NAMALWA (cell line): ENCODE measurements at regions not wholly inside any gene's neighbourhood (a gene's known extent, or its start where the extent isn't known, plus 50 kb on each side); places are given as distances from the start of the nearest gene placed in this dataset.
A peak's percentile ranks its signal among the peaks of the same experiment; 100 is the strongest.

Experiments used
- DNase-seq: peaks from one replicate; pipeline ENCODE4 v3.0.0-alpha.2; 2015; ENCODE audit warnings: low spot score

DNA sequence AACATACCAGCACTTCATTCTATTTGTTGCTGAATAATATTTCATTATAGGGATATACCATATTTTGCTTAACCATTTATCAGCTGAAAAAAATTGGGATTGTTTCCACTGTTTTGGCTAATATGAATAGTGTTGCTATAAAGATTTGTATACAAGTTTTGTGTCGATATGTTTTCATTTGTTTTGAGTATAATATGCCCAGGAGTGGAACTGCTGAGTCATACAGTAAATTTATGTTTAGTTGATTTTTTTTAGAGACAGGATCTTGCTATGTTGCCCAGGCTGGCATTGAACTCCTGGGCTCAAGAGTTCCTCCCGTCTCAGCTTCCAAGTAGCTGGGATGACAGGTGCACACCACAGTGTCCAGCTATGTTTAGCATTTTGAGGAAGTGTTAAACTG lies 131.5 kb upstream of the TMCC3 start:
- no peak for DNase-seq

DNA sequence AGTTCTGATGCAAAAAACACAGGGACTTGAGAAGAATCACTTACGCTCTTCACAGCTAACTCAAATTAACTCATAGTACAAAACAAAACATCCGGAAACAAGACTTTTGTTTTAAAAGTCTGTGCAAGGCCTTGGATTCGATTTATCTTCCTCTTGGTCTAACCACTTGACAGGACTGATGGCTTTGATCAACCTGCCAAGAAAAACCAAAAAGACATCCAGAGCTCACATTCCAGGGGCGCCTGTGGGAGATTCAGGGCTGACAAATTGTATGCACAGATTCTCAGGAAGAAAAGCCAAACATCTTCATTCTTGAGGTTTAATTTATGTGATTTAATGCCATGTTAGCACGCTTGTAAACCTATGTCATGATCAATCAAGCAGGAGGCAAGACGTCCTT lies 129.1 kb upstream of the TMCC3 start:
- DNase-seq: no peak

DNA sequence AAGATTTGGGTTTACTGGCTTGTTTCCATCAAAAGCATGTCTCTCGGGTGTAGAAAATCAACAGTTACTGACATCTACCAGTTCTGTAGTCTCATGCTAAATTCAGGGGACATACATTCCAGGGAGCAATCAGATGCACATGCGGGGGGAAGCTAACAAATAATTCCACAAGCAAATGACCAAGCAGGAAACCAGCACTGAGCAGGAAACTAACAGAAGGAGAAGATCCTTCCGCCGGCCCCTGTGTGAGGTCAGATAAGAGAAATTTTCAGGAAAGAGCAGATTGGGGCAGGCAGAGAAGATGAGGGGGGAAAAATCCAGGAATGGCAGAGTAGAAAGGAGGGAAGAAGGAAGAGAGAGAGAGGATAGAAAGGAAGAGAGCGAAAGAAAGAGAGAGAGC lies 127.6 kb upstream of the TMCC3 start:
- no peak for DNase-seq

DNA sequence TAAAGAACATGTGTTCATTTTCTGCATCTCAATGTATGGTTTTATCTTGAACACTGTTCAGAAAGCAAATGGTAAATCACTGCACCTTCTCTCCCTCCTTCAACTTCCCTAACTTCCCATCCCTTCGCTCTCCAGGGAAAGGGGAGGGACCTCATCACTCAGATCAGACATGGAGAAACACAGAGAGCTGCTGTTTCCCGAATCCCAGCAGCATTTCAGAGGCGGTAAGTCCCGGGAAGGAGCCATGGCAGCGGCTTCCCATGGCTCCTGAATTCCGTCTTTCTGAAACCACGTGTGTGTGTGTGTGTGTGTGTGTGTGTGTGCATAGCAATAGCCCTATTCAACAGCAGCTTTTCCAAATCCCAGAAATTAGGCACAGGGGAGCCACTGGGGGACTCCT lies 125.4 kb upstream of the TMCC3 start:
- DNase-seq: no peak

DNA sequence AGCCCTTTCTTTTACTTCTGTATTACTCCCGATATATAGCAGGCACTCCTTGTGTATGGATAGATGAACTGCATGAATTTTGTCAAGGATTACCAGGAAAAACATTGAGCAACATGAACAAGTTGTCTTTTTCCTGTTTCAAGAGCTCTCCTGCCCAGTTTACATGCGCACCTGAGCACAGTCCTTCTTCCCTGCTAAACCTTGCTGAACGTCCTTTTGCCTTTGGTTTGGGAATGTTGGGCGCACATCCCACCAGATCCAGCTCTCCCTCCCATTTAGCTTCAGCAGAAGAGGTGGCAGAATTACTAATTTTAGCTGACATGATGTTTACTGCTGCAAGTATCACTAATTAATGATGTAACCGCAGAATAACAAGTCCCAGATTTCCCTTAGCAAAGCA lies 121.4 kb upstream of the TMCC3 start:
- DNase-seq: no peak

DNA sequence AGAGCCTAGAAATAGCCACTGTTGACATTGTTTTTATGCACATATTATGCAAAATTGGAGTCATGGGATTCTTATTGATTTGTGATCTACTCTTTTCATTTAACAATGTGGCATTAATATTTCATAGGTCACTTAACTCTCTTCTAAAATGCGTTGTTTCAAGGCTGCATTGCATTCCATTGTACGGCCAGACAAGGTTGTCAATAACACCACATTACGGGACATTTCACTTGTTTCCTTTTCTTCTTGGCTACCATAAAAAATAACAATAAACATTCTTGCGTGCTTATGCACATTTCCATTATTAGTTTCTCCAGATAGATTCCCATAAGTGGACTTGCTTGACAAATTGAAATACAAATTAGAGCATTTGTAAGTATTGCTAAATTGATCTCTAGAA lies 120.8 kb upstream of the TMCC3 start:
- DNase-seq: no peak

DNA sequence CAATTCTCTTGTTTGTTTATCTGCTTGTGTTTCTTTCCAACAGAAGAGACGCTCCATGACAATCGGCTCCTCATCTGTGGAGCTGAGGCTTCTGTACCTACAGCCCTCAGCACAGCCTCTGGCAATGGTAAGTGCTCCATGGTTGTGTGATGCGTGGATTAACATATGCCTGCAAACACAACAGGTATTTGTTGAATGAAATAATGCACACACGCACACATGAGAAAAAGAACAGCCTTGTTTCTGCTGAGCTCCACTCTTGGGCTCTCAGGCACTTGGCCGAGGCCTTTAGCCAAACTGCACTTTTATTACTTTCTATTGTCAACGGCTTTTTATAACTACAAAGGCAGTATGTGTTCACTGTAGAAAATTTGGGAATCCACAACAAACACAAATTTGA lies 120.4 kb upstream of the TMCC3 start:
- DNase-seq: no peak

DNA sequence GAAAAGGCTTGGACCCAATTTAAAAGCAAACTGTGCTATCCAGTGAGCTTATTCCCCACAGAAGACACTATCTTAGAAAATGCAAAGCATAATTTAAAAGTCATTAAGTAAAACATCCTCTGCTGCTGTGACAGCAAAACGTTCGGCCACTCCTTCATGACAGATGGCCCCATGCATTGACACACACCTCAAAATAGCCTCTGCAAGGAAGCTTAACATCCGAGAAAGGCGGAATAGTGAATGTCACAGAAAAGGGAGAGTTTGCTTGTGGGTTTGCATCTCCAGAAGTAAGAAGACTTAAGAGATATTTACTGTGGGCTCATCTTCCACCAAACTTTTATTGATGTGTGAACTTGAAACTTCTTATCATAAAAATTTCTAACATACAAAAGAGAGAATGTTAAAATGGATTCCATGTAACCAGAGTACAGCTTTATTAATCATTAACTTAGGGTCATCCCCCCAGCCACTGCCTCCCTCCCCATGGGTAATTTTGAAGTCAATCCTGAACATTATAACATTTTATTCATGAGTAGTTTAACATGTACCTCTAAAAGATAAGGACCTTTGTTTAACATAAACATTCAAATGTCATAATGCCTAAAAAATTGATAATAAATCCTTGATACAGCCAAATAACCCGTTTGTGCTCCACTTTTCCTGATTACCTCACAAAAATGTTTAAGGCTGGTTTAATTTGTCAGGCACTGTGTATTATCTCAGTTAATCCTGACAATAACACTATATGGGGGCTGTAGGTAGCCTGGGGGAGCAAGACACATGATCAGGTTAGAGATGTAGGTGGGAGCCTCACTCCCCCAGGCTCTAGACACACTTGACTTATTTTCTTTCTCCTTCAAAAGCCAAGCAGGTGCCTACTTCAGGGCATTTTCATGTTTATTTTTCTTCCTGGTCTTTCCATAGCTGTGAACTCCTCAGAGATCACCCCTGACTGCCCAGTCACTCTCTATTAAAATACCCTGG lies 119.7 kb upstream of the TMCC3 start:
- peak; percentile 46 for DNase-seq

DNA sequence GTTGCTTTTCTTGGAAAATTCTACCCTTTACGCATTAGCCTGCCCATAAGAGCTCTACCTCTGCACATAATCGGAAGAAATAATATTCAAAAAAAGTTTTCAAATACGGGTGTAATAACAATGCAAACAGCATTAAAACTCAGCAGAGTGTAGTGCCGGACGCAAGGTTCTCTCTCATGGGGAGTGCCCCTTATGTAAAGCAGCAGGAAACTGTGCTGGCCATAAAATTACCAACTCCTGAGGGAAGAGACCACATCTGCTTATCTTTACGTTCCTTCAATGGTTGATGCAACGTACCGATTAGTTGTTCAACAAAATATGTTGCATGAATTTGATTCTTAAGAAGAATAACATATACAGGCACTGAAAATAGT lies 118.7 kb upstream of the TMCC3 start:
- peak; percentile 78 for DNase-seq

DNA sequence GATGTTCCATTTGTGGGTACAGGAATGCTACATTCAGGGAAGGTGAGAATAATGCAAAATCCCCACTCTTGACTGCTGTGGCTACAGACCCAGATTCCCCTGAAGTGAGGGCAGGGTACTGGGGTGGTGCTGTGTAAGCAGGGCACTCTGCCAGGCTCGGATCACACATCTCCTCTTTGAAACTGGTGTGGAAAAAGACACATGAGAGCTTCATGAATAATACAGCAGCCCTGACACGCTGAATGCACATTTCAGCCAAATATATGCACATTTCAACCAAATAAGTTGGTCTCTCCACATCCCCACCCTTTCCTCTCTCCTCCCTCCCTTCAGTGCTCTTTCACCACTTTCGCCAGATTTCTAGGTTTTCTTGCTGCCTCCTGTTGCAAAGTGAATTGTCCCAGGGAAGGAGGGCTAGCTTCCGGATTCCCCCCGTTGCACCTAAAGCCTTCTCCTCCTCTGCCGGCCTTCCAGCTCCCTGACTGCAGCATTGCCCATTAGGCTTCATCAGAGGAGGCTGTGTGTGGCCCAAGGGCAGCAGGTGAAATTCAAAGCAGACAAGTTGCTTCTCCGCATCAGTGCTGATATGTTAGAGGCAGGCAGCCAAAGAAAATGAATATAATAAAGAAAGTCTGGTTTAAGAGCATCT lies 118.2 kb upstream of the TMCC3 start:
- peak; percentile 70 for DNase-seq

DNA sequence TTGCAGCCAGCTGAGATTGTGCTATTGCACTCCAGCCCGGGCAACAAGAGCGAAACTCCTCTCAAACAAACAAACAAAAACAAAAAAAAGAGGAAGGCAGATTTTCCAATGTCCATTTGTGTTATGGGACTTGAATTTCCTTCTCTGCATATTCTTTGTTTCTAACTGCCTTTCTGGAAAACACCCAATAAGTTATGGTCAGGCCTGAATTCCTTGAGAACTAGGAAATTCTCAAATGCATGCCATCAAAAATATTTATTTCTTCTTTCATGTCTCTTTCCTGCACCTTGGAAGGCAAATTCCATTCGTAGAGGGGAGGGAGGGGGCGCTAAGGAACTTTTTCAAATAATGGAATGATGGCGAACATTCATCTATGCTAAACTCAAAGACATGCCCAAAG lies 117.6 kb upstream of the TMCC3 start:
- DNase-seq: no peak

DNA sequence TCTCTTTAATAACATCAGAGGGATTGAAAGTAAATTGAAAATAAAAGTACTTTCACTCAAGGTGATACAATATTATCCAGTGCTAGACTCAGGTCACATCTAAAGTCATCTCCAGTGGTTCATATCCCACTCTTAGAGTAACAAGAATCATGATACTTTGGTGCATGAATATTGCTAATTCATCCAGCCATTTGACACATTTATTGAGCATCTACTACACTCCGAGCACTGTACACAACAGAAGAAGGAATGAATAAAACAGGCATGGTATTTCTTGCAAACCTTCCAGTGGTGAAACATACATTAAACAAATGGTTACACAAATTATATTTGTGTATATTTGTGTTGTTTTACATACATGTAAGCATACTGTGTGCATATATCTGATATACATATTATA lies 116.0 kb upstream of the TMCC3 start:
- no peak for DNase-seq

DNA sequence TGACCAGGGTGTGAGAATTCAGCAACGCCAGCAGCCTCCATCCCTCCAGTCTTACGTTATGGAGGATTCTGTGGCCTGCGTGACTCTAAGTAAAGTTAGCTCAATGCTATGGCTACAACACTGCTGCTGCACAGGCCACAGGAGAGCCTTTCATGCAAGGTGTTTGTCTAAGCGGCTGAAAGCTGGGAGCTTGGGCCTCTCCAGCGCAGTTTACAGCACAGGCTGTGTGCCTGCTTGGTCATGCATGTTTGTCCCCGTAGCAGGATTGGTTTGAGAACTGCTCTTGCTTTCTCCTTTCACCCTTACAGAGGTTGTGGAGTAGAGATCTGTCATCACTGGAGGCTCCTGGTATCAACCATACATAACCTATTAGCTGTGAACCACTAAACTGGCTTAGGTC lies 113.1 kb upstream of the TMCC3 start:
- no peak for DNase-seq

DNA sequence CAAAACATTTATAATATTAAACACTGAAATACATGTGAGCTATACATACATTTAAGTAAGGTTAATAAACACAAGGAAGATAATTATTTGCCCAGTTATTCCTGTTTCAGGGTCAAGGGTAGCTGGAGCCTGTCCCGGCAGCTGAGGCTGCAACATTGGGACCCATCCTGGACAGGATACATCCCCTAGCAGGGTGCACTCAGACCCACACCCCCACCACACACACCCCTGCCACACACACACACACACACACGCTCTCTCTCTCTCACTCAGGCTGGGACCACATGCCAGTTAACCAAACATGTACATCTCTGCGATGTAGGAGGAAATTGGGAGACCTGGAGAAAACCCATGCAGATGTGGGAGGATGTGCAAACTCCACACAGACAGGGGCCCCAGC lies 112.6 kb upstream of the TMCC3 start:
- no peak for DNase-seq

DNA sequence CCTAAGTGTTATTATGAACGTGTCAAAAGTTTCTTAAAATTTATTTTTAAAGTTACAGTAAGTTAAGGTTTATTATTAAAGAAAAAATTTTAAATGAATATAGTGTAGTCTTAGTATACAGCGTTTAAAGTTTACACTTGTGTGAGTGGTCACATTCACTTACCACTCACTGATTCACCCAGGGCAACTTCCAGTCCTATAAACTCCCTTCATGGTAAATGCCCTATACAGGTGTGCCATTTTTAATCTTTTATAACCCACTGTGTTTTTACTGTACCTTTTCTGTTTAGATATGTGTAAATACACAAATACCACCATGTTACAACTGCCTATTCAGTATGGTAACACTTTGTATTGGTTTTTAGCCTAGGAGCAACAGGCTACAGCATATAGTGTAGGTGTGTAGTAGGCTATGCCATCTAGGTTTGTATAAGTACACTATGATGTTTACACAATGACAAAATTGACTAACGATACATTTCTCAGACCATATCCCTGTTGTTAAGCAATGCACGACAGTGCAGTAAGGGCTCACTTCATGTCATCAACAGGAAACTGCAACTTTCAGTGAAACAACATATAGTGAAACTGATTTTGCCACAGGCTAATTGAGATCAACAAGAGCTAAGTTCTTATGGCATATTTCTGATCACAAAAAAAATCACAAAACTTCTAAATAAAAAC lies 112.0 kb upstream of the TMCC3 start:
- no peak for DNase-seq

DNA sequence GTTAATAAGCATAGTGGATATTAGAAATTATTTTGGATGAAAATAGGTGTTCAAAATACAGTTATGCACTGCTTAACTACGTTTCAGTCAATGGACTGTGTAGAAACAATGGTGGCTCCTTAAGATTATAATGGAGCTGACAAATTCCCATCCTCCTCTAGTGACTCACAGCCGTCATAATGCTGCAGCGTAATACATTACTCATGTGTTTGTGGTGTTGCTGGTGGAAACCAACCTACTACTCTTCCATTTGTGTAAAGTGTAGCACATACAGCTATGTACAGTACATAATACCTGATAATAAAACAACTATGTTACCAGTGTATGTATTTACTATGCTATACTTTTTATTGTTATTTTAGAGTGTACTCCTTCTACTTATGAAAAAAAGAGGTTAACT lies 111.2 kb upstream of the TMCC3 start:
- DNase-seq: no peak

DNA sequence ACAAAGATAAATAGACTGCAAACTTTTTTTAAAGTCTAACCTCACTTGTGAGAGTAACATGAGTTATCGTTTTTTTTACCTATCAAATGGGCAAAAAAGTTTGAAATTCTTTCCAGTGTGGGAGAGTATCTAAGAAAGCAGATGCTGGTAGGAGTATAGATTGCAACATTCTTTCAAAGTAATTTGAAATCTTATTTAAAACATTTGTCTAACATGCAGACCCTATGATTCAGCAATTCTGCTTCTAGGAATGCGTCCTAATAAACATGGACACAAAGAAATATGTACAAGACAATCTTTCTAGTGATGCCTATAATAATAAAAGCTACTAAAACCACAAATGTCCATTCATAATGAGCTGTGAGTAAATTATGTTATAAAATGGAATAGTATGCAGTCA lies 110.4 kb upstream of the TMCC3 start:
- no peak for DNase-seq

DNA sequence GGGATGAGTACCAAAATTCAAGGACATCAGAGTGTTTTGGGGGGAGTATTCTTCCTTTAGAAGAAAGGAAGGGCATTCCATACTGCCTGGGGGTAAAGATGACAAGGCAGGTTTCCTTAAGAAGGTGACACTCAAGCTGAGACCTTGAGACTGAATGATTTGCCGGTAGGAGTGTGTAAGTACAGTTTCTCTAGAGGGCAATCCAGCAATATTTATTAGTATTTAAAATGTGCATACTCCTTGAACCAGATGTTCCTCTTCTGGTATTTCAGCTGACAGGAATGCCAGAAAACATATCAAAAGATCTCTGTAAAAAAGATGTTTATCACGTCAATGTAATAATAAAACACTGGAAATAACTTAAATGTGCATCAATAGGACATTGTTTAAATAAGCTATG lies 106.4 kb upstream of the TMCC3 start:
- DNase-seq: no peak

DNA sequence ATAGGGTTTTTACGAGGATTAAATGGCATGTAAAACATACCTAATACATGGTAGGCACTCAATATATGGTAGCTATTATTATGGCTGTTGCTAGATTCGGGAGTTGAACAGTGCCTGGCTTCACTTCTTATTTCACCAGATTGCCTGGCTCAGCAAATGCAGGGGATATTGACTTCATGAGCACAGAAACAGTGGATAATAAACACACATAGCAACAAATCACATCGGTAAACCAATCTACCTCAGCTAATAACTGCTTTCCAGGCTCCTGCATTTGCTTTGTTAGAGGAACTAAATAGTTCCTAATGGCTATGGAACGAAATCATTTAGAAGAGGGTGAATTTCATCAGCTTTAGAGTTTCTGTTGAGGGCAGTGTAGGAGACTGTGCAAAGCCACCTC lies 105.2 kb upstream of the TMCC3 start:
- DNase-seq: no peak

DNA sequence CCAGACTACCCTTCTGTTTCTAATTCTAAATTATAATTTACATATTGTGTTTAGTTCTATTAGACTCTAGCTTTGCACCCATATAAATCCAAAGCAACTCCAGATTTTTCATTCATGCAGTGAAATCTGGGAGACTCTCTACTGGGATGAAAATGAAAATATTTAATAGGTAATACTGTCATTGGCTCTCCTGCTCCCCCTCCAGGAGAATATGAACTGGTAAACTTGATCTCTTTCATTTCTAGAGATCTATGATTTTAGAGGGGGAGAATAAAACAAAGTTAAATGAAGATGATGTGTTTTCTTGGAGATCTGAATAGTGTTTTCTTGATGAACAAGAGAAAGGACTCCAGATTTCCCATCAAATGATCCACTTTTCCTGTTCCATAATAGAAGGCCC lies 104.3 kb upstream of the TMCC3 start:
- no peak for DNase-seq

DNA sequence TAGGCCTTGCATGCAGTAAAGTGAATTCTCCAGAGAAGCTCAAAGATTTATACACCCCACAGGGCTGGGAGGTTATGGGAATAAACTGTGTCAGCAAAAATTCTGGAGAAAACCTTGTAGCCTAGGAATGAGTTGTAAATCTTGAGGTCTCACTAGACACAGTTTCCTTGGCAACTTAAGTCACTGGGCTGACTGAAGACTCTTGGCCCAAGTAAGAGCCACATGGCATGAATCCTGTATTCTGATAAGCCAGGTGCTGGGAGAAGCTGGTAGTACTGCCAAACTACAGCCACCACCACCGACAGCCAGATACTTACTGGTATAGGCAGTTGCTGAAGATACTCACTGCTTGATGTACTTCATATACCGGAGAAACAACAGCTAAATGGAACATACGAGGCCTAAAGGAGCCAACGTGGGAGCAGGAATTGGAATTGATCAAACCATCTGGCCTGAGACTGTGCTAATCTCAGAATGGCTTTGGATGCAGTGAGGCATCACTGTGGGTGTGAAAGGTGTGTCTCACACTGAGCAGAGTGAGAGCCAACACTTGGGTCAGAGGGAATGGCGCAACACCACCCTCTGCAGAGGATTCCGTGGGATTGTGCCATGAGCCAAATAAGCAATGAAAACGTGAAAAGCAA lies 102.8 kb upstream of the TMCC3 start:
- no peak for DNase-seq

DNA sequence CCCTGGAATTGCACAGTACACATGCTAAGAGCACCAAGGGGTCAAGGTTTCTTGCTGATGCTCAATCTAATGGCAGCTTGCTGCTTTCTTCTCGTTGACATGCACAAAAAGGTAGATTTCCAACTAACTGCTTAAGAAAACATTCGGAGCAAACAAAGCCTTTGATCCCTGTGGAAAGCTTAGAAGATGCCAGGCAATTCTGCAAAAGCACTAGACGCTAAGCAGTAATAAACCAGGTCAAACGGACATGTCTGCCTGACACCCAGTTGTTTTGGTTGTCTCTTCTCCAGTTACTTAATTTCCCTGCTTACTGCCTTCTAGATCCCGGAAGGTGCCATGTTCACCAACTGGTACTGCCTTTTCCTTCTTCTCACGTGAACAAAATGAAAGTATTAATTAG lies 100.5 kb upstream of the TMCC3 start:
- no peak for DNase-seq

DNA sequence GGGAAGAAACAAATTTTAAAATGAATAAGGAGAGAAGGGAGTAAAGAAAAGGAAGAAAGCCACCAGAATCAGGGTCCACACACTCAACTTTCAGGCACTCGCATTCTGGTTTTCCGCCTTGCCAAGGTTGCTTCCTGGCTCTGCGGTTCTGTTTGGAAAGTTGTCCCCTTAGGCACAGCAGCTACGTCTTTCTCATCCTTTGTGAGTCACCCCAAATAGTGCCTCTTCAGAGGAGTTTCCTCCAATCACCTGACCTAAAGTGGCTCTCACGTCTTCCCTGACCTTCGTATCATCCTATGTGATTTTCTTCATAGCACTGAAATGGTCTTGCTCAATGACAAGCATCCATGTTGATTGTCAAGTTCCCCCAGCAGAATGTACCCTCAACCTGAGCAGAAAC lies 99.5 kb upstream of the TMCC3 start:
- DNase-seq: no peak
